ENCODE measurements at regions not wholly inside any gene's neighbourhood (a gene's known extent, or its start where the extent isn't known, plus 50 kb on each side); places are given as distances from the start of the nearest gene placed in this dataset.

GRCh38 chr11:119790476-119790875 is 61.5 kb upstream of the NECTIN1 start:
- TF ChIP-seq, protein P1, sequence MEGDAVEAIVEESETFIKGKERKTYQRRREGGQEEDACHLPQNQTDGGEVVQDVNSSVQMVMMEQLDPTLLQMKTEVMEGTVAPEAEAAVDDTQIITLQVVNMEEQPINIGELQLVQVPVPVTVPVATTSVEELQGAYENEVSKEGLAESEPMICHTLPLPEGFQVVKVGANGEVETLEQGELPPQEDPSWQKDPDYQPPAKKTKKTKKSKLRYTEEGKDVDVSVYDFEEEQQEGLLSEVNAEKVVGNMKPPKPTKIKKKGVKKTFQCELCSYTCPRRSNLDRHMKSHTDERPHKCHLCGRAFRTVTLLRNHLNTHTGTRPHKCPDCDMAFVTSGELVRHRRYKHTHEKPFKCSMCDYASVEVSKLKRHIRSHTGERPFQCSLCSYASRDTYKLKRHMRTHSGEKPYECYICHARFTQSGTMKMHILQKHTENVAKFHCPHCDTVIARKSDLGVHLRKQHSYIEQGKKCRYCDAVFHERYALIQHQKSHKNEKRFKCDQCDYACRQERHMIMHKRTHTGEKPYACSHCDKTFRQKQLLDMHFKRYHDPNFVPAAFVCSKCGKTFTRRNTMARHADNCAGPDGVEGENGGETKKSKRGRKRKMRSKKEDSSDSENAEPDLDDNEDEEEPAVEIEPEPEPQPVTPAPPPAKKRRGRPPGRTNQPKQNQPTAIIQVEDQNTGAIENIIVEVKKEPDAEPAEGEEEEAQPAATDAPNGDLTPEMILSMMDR (IDR thresholded peaks at IDR 0.05; ENCODE audit: low read depth, low read length, poor library complexity, severe bottlenecking), result no peak
- TF ChIP-seq EZH2phosphoT487 (IDR thresholded peaks at IDR 0.05; ENCODE audit: borderline replicate concordance, low read length), result no peak
